ENCODE measurements at regions not wholly inside any gene's neighbourhood (a gene's known extent, or its start where the extent isn't known, plus 50 kb on each side); places are given as distances from the start of the nearest gene placed in this dataset.
"Not testable (repeated sequence)": the region's sequence is repeated elsewhere in the genome, so short reads cannot be mapped to it uniquely, and the experiment has no call there.

GRCh38 chr3:160047876-160048275 is 59.2 kb downstream of the IL12A start:
- intact Hi-C loops (cut with DNase I), result loop anchor here (5.0 kb wide), 1 partner anchor 49 kb away; no protein-coding TSS in a partner anchor

GRCh38 chr3:160049038-160049437 is 60.4 kb downstream of the IL12A start:
- intact Hi-C loops (cut with DNase I), result loop anchor here (5.0 kb wide), 1 partner anchor 48 kb away; no protein-coding TSS in a partner anchor
- no peak for DNase-seq (ENCODE audit: low spot score)

More at GRCh38 chr3:160047876-160048275, 59.2 kb downstream of the IL12A start:
- DNase-seq (ENCODE audit: low spot score), result no peak

- intact Hi-C loops (cut with DNase I), result loop anchor here (5.0 kb wide), 1 partner anchor 48 kb away; no protein-coding TSS in a partner anchor
Measured at GRCh38 chr3:160049565-160049964, 60.9 kb downstream of the IL12A start.

GRCh38 chr3:160049988-160050387 is 61.4 kb downstream of the IL12A start:
- DNase-seq (ENCODE audit: low spot score), result no peak
- intact Hi-C loops (cut with DNase I), result loop anchor here (5.0 kb wide), 1 partner anchor 47 kb away; no protein-coding TSS in a partner anchor

More at GRCh38 chr3:160049565-160049964, 60.9 kb downstream of the IL12A start:
- no peak for DNase-seq (ENCODE audit: low spot score)

- intact Hi-C loops (cut with DNase I), result no loop called here
- DNase-seq (ENCODE audit: low spot score), result no peak
Measured at GRCh38 chr3:160052385-160053047, 63.9 kb downstream of the IL12A start.

- intact Hi-C loops (cut with DNase I), result no loop called here
- no peak for DNase-seq (ENCODE audit: low spot score)
Measured at GRCh38 chr3:160053048-160053391, 64.4 kb downstream of the IL12A start.

GRCh38 chr3:160054862-160055261 is 66.2 kb downstream of the IL12A start:
- DNase-seq (ENCODE audit: low spot score); intact Hi-C loops (cut with DNase I): not testable (repeated sequence)

- intact Hi-C loops (cut with DNase I), result no loop called here
Measured at GRCh38 chr3:160055659-160056058, 67.0 kb downstream of the IL12A start.

GRCh38 chr3:160057331-160057730 is 68.7 kb downstream of the IL12A start:
- intact Hi-C loops (cut with DNase I), result no loop called here
- no peak for DNase-seq (ENCODE audit: low spot score)

More at GRCh38 chr3:160055659-160056058, 67.0 kb downstream of the IL12A start:
- no peak for DNase-seq (ENCODE audit: low spot score)

GRCh38 chr3:160060409-160061027 is 71.9 kb downstream of the IL12A start:
- intact Hi-C loops (cut with DNase I), result no loop called here
- no peak for DNase-seq (ENCODE audit: low spot score)

GRCh38 chr3:160061525-160061924 is 72.9 kb downstream of the IL12A start:
- DNase-seq (ENCODE audit: low spot score), result no peak
- intact Hi-C loops (cut with DNase I), result no loop called here

GRCh38 chr3:160065282-160065681 is 76.6 kb downstream of the IL12A start:
- DNase-seq (ENCODE audit: low spot score), result no peak
- intact Hi-C loops (cut with DNase I), result no loop called here

- intact Hi-C loops (cut with DNase I), result no loop called here
- no peak for DNase-seq (ENCODE audit: low spot score)
Measured at GRCh38 chr3:160065786-160066185, 77.2 kb downstream of the IL12A start.

- intact Hi-C loops (cut with DNase I), result no loop called here
- DNase-seq (ENCODE audit: low spot score), result no peak
Measured at GRCh38 chr3:160069986-160070385, 81.4 kb downstream of the IL12A start.

GRCh38 chr3:160076519-160076918 is 87.9 kb downstream of the IL12A start:
- intact Hi-C loops (cut with DNase I), result no loop called here
- no peak for DNase-seq (ENCODE audit: low spot score)

GRCh38 chr3:160078533-160078932 is 89.9 kb downstream of the IL12A start:
- intact Hi-C loops (cut with DNase I), result no loop called here
- no peak for DNase-seq (ENCODE audit: low spot score)

- intact Hi-C loops (cut with DNase I), result no loop called here
- no peak for DNase-seq (ENCODE audit: low spot score)
Measured at GRCh38 chr3:160081958-160082533, 93.4 kb downstream of the IL12A start.

- intact Hi-C loops (cut with DNase I), result no loop called here
Measured at GRCh38 chr3:160084998-160085397, 96.4 kb downstream of the IL12A start.

GRCh38 chr3:160088492-160089137 is 100.0 kb downstream of the IL12A start:
- intact Hi-C loops (cut with DNase I), result no loop called here

More at GRCh38 chr3:160084998-160085397, 96.4 kb downstream of the IL12A start:
- DNase-seq (ENCODE audit: low spot score), result no peak

GRCh38 chr3:160090653-160091052 is 102.0 kb downstream of the IL12A start:
- peak; percentile 9 for DNase-seq (ENCODE audit: low spot score)
- intact Hi-C loops (cut with DNase I), result no loop called here

More at GRCh38 chr3:160088492-160089137, 100.0 kb downstream of the IL12A start:
- peak; percentile 14 for DNase-seq (ENCODE audit: low spot score)

Data from cardiac septum (tissue), 1 donor.